Psoas muscle (tissue), 7 donors: ENCODE measurements at regions not wholly inside any gene's neighbourhood (a gene's known extent, or its start where the extent isn't known, plus 50 kb on each side); places are given as distances from the start of the nearest gene placed in this dataset.
A peak's percentile ranks its signal among the peaks of the same experiment; 100 is the strongest.
"Not testable (repeated sequence)": the region's sequence is repeated elsewhere in the genome, so short reads cannot be mapped to it uniquely, and the experiment has no call there.

Source experiments
- ATAC-seq, 4 donors: fragments of 200-7000 bp; cut with Tn5 transposase; one replicate each; pipeline ENCODE4 v1.9.1; 2020; ENCODE audit warnings: moderate library complexity in 3 of 4, mild to moderate bottlenecking in 2 of 4
- DNase-seq, 2 donors: peaks; one replicate each; pipeline ENCODE4 v3.0.0-alpha.2; 2020
- H3K27ac ChIP-seq: fragments of 200-600 bp; one replicate; pipeline ENCODE4 v1.8.0; 2022
- H3K27me3 ChIP-seq, 3 donors: fragments of 200-600 bp in 1 of 3; one replicate each; pipeline versions ENCODE4 v1.6.1 to v1.8.0; 2013 to 2022; ENCODE audit warnings: low read length in 2 of 3, mild to moderate bottlenecking in 2 of 3, moderate library complexity in 1 of 3; ENCODE audit not compliant: insufficient read depth in 3 of 3
- H3K36me3 ChIP-seq, 2 donors: fragments of 200-600 bp in 1 of 2; one replicate each; pipeline versions ENCODE4 v1.6.1 to v1.8.0; 2013 to 2022; ENCODE audit warnings: low read depth in 1 of 2, mild to moderate bottlenecking in 1 of 2, moderate library complexity in 1 of 2; ENCODE audit not compliant: insufficient read depth in 1 of 2
- H3K4me1 ChIP-seq: fragments of 200-600 bp; one replicate; pipeline ENCODE4 v1.8.0; 2022
- H3K4me3 ChIP-seq: fragments of 200-600 bp; one replicate; pipeline ENCODE4 v1.8.0; 2022; ENCODE audit warnings: mild to moderate bottlenecking
- H3K9me3 ChIP-seq: fragments of 200-600 bp; one replicate; pipeline ENCODE4 v1.8.0; 2022
- WGBS, 3 donors: extraction: QIAGEN DNeasy Blood & Tissue Kit; methylation state at CpG; one replicate each; pipeline versions ENCODE4 v1.1.6 to v1.1.7; 2013; 5-methylcytosine and 5-hydroxymethylcytosine counted together
- intact Hi-C, 2 donors: fragments of 100-400 bp; cut with DNase I; formaldehyde crosslinking; loops; one replicate each; pipeline versions ENCODE4 v1.11.0 to v1.14.2; 2022
- TF ChIP-seq, protein P1 (sequence below): fragments of 200-600 bp; IDR thresholded peaks from one replicate; pipeline ENCODE4 v1.8.0; 2022; ENCODE audit warnings: antibody characterized with exemption
- donor health status: healthy with polysubstance abuse.
- donor health status: DM: no; HTN: no; CAD: no; lungs with moderate emphysema.
- donor health status: Bipolar disorder and iron deficiency.
- donor health status: healthy.
- donor health status: DM: yes; HTN: yes; CAD: no.
- donor health status: DM: no; HTN: no; CAD: no.
- donor health status: DM: yes; HTN: yes; CAD: no.

DNA sequence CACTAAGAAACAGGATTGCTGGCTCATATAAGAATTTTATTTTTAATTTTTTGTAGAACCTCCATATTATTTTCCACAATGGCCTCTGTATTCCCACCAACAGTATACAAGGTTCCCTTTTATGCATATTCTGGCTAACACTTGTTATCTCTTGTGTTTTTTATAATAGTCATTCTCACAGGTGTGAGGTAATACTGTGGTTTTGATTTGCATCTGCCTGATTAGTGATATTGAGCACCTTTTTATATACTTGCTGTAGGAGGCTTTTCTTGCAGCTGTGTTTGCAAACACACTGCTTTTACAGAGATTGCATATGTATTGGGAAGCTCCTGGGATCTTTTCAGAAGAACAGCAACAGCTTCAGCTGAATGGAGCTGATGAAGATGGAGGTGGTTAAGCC, 164.8 kb downstream of the DEPDC1B start:
- no peaks in the 10 kb centered on the region for H3K36me3 ChIP-seq
- H3K9me3 ChIP-seq = no peaks in the 10 kb centered on the region
- DNase-seq (no peak), ATAC-seq (no peak)
- H3K27ac ChIP-seq = no peak overlapping the region
- TF ChIP-seq, protein P1, sequence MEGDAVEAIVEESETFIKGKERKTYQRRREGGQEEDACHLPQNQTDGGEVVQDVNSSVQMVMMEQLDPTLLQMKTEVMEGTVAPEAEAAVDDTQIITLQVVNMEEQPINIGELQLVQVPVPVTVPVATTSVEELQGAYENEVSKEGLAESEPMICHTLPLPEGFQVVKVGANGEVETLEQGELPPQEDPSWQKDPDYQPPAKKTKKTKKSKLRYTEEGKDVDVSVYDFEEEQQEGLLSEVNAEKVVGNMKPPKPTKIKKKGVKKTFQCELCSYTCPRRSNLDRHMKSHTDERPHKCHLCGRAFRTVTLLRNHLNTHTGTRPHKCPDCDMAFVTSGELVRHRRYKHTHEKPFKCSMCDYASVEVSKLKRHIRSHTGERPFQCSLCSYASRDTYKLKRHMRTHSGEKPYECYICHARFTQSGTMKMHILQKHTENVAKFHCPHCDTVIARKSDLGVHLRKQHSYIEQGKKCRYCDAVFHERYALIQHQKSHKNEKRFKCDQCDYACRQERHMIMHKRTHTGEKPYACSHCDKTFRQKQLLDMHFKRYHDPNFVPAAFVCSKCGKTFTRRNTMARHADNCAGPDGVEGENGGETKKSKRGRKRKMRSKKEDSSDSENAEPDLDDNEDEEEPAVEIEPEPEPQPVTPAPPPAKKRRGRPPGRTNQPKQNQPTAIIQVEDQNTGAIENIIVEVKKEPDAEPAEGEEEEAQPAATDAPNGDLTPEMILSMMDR = no peak
- H3K27me3 ChIP-seq = no peaks in the 10 kb centered on the region
- no peak overlapping the region for H3K4me3 ChIP-seq
- intact Hi-C loops = no loop called here
- H3K4me1 ChIP-seq = no peaks in the 10 kb centered on the region

DNA sequence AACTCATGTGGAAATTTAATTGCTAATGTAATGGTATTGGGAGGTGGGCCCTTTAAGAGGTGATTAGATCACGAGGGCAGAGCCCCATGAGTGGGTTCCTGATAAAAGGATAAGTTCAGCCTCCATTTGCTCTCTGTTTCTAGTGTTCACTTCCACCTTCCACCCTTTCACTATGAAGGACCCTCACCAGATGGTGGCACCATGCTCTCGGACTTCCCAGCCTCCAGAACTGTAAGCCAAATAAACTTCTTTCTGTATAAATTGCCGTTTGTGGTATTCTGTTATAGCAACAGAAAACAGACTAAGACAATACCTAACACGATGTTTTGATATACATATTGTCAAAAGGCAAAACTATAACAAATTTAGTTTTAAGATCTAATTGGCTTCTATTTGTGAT, 166.2 kb downstream of the DEPDC1B start:
- Histone ChIP-seq H3K27me3 (no peaks in the 10 kb centered on the region), H3K27ac (no peak overlapping the region), H3K4me3 (no peak overlapping the region), H3K9me3 (no peaks in the 10 kb centered on the region), H3K36me3 (no peaks in the 10 kb centered on the region), H3K4me1 (no peaks in the 10 kb centered on the region)
- WGBS, 3 donors = 77 to 80% (median 79%) methylated on average over 4 of the region's 4 CpGs
- ATAC-seq (no peak), DNase-seq (no peak)
- TF ChIP-seq, protein P1 = no peak
- intact Hi-C loops = no loop called here

DNA sequence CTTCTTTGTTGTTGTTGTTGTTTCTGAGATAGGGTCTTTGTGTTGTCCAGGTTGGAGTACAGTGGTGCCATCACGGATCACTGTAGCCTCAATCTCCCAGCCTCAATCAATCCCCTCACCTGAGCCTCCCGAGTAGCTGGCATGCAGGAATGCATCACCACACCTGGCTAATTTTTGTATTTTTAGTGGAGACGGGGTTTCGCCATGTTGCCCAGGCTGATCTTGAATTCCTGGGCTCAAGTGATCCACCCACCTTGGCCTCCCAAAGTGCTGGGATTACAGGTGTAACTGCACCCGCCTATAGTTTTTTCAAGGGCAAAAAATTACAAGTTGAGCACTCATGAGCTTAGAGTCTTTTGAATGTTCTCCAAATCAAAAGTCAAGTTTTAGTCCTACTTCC, 167.2 kb downstream of the DEPDC1B start:
- DNase-seq, H3K4me1 ChIP-seq, H3K4me3 ChIP-seq, H3K9me3 ChIP-seq, intact Hi-C loops, H3K27me3 ChIP-seq, ATAC-seq, H3K27ac ChIP-seq, H3K36me3 ChIP-seq: not testable (repeated sequence)
- WGBS, 3 donors = 79 to 92% (median 91%) methylated on average over 5 of the region's 5 CpGs

DNA sequence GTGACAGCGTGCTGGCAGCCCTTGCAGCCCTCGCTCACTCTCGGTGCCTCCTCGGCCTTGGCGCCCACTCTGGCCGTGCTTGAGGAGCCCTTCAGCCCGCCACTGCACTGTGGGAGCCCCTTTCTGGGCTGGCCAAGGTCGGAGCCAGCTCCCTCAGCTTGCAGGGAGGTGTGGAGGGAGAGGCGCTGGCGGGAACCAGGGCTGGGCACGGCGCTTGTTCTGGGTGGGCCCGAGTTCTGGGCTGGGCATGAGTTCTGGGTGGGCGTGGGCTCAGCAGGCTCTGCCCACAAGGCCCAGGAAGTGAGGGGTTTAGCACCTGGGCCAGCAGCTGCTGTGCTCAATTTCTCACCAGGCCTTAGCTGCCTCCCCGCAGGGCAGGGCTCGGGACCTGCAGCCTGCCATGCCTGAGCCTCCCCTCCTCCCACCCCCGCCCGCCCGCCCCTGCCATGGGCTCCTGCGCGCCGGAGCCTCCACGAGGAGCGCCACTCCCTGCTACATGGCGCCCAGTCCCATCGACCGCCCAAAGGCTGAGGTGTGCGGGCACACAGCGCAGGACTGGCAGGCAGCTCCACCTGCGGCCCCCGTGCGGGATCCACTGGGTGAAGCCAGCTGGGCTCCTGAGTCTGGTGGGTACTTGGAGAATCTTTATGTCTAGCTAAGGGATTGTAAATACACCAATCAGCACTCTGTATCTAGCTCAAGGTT, 169.7 kb downstream of the DEPDC1B start:
- H3K4me1 ChIP-seq, H3K27ac ChIP-seq, intact Hi-C loops, ATAC-seq, H3K9me3 ChIP-seq, H3K27me3 ChIP-seq, H3K4me3 ChIP-seq, H3K36me3 ChIP-seq: not testable (repeated sequence)
- 90 to 97% (median 96%) methylated on average over 27 to 32 of the region's 32 CpGs for WGBS, 3 donors
- peak in 1 of 2 donors; percentile 42 for DNase-seq

DNA sequence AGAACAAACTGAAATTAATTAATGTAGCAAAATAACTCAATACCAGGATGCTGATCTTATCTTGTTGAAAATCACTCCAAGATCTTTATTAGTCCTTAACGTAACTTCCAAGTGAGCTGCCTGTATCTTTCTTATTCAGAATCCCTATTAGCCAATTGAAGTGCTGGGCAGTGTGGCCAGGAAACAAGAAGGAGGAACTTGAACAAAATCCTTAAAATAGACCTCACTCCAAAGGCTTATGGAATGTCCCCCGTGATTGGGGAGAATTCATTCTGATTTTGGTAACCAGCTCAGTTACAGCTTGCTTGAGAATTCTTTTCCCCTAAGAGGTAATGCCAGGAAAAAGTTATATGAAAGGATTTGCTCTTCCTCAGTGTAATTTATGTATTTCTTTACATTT, 171.0 kb downstream of the DEPDC1B start:
- TF ChIP-seq, protein P1 = no peak
- no peaks in the 10 kb centered on the region for H3K4me1 ChIP-seq
- DNase-seq (no peak), ATAC-seq (no peak)
- no peak overlapping the region for H3K4me3 ChIP-seq
- H3K27ac ChIP-seq = no peak overlapping the region
- H3K36me3 ChIP-seq = no peaks in the 10 kb centered on the region
- WGBS, 3 donors = 43 to 60% (median 49%) methylated on average over 2 of the region's 2 CpGs
- H3K27me3 ChIP-seq = no peaks in the 10 kb centered on the region
- no peaks in the 10 kb centered on the region for H3K9me3 ChIP-seq
- intact Hi-C loops = no loop called here

DNA sequence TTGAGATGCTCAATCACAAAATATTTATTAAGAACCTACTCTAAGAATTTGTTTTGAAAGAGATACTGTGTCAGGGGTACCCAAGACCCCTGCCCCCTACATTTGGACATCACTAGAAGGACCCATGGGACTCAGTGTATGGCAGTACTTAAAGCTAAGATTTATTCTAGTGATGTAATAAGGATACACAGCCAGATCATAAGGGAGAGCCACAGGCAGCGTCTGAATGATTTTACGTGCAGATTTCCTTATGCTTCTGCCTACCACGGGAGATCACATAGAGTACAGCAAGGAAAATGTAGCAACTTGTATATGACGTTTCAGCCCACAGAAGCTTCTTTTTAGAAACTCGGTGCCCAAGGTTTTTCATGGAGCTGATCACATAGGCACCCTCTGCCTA, 172.9 kb downstream of the DEPDC1B start:
- Histone ChIP-seq H3K4me1 (no peaks in the 10 kb centered on the region), H3K27me3 (no peaks in the 10 kb centered on the region), H3K4me3 (no peak overlapping the region), H3K9me3 (no peaks in the 10 kb centered on the region), H3K27ac (no peak overlapping the region), H3K36me3 (no peaks in the 10 kb centered on the region)
- no peak for ATAC-seq
- intact Hi-C loops = no loop called here
- WGBS, 3 donors = 44 to 57% (median 48%) methylated on average over 5 of the region's 5 CpGs
- TF ChIP-seq, protein P1 = no peak
- DNase-seq = no peak
